NT2/D1 (cell line): ENCODE measurements at regions not wholly inside any gene's neighbourhood (a gene's known extent, or its start where the extent isn't known, plus 50 kb on each side); places are given as distances from the start of the nearest gene placed in this dataset.
A peak's percentile ranks its signal among the peaks of the same experiment; 100 is the strongest.

Experiments used
- DNase-seq: peaks from one replicate; pipeline ENCODE4 v3.0.0-alpha.2; 2011; ENCODE audit warnings: low read depth, low spot score
- H3K27me3 ChIP-seq: 2 replicates; pipeline ENCODE4 v1.6.0; 2011; ENCODE audit warnings: mild to moderate bottlenecking; ENCODE audit not compliant: insufficient read length, insufficient read depth
- H3K36me3 ChIP-seq: 2 replicates; pipeline ENCODE4 v1.6.1; 2011; ENCODE audit warnings: mild to moderate bottlenecking, low read length, mixed read lengths; ENCODE audit not compliant: insufficient read depth, insufficient read length
- H3K4me1 ChIP-seq: 2 replicates; pipeline ENCODE4 v1.5.1; 2011; ENCODE audit not compliant: insufficient read depth, insufficient read length
- H3K4me3 ChIP-seq: 2 replicates; pipeline ENCODE4 v1.5.1; 2011; ENCODE audit warnings: low read depth; ENCODE audit not compliant: insufficient read length
- H3K9ac ChIP-seq: 2 replicates; pipeline ENCODE4 v1.6.0; 2011; ENCODE audit warnings: low read depth; ENCODE audit not compliant: insufficient read length
- H3K9me3 ChIP-seq: 2 replicates; pipeline ENCODE4 v1.5.1; 2011; ENCODE audit warnings: mild to moderate bottlenecking, low read length; ENCODE audit not compliant: insufficient read depth
- SUZ12 ChIP-seq: IDR thresholded peaks from 2 replicates; pipeline ENCODE4 v1.6.1; 2011; ENCODE audit not compliant: insufficient read length, insufficient read depth; ENCODE audit errors: extremely low read depth
- YY1 ChIP-seq: IDR thresholded peaks from 2 replicates; pipeline ENCODE4 v1.6.1; 2011; ENCODE audit not compliant: insufficient read length, insufficient read depth
- ZNF274 ChIP-seq: IDR thresholded peaks from 2 replicates; pipeline ENCODE4 v1.6.1; 2011; ENCODE audit warnings: mild to moderate bottlenecking, low read depth, low read length

- TF ChIP-seq YY1 (no peak), SUZ12 (no peak), ZNF274 (no peak)
- Histone ChIP-seq H3K4me3 (no peak overlapping the region), H3K27me3 (no peaks in the 10 kb centered on the region), H3K9me3 (no peaks in the 10 kb centered on the region), H3K36me3 (no peaks in the 10 kb centered on the region), H3K9ac (no peak overlapping the region), H3K4me1 (no peaks in the 10 kb centered on the region)
- no peak for DNase-seq
Measured at GRCh38 chr1:193699261-193699660, 512.8 kb upstream of the B3GALT2 start.

- no peak for DNase-seq
- no peaks in the 10 kb centered on the region for H3K27me3 ChIP-seq
- H3K4me1 ChIP-seq = no peaks in the 10 kb centered on the region
- H3K36me3 ChIP-seq = no peaks in the 10 kb centered on the region
- no peak for TF ChIP-seq ZNF274
- H3K9ac ChIP-seq = no peak overlapping the region
- H3K4me3 ChIP-seq = no peak overlapping the region
- no peaks in the 10 kb centered on the region for H3K9me3 ChIP-seq
Measured at GRCh38 chr1:193697776-193698175, 511.4 kb upstream of the B3GALT2 start.

GRCh38 chr1:193697115-193697762 is 510.8 kb upstream of the B3GALT2 start:
- Histone ChIP-seq H3K9me3 (no peaks in the 10 kb centered on the region), H3K36me3 (no peaks in the 10 kb centered on the region), H3K4me1 (no peaks in the 10 kb centered on the region), H3K27me3 (no peaks in the 10 kb centered on the region), H3K4me3 (no peak overlapping the region), H3K9ac (no peak overlapping the region)
- peak; percentile 20 for DNase-seq
- TF ChIP-seq ZNF274 (no peak), SUZ12 (no peak), YY1 (no peak)

- Histone ChIP-seq H3K9me3 (no peaks in the 10 kb centered on the region), H3K4me1 (no peaks in the 10 kb centered on the region), H3K36me3 (no peaks in the 10 kb centered on the region), H3K4me3 (no peak overlapping the region), H3K27me3 (no peaks in the 10 kb centered on the region), H3K9ac (no peak overlapping the region)
- no peak for DNase-seq
- no peak for TF ChIP-seq YY1
- no peak for TF ChIP-seq ZNF274
- no peak for TF ChIP-seq SUZ12
Measured at GRCh38 chr1:193694741-193695140, 508.3 kb upstream of the B3GALT2 start.

GRCh38 chr1:193685986-193686385 is 499.6 kb upstream of the B3GALT2 start:
- no peak for DNase-seq
- Histone ChIP-seq H3K9ac (no peak overlapping the region), H3K9me3 (no peaks in the 10 kb centered on the region), H3K27me3 (no peaks in the 10 kb centered on the region), H3K4me3 (no peak overlapping the region), H3K36me3 (no peaks in the 10 kb centered on the region), H3K4me1 (no peaks in the 10 kb centered on the region)
- TF ChIP-seq ZNF274 (no peak), YY1 (no peak), SUZ12 (no peak)

GRCh38 chr1:193681422-193681821 is 495.0 kb upstream of the B3GALT2 start:
- H3K4me3 ChIP-seq = no peak overlapping the region
- DNase-seq = no peak
- no peaks in the 10 kb centered on the region for H3K4me1 ChIP-seq
- H3K9ac ChIP-seq = no peak overlapping the region
- no peaks in the 10 kb centered on the region for H3K9me3 ChIP-seq
- TF ChIP-seq ZNF274 (no peak), SUZ12 (no peak), YY1 (no peak)
- H3K27me3 ChIP-seq = no peaks in the 10 kb centered on the region
- H3K36me3 ChIP-seq = no peaks in the 10 kb centered on the region

- no peaks in the 10 kb centered on the region for H3K9me3 ChIP-seq
- no peak for DNase-seq
- no peak overlapping the region for H3K4me3 ChIP-seq
- no peaks in the 10 kb centered on the region for H3K36me3 ChIP-seq
- no peak for TF ChIP-seq SUZ12
- TF ChIP-seq YY1 = no peak
- TF ChIP-seq ZNF274 = no peak
- H3K27me3 ChIP-seq = no peaks in the 10 kb centered on the region
- no peak overlapping the region for H3K9ac ChIP-seq
- H3K4me1 ChIP-seq = no peaks in the 10 kb centered on the region
Measured at GRCh38 chr1:193680924-193681316, 494.5 kb upstream of the B3GALT2 start.
